HG02610 (cell line): ENCODE measurements at regions not wholly inside any gene's neighbourhood (a gene's known extent, or its start where the extent isn't known, plus 50 kb on each side); places are given as distances from the start of the nearest gene placed in this dataset.

Experiments
- ATAC-seq: cut with Tn5 transposase; IDR thresholded peaks from one replicate; pipeline ENCODE4 v1.9.1; 2021; ENCODE audit warnings: mild to moderate bottlenecking, moderate library complexity; ENCODE audit not compliant: unreplicated experiment

DNA sequence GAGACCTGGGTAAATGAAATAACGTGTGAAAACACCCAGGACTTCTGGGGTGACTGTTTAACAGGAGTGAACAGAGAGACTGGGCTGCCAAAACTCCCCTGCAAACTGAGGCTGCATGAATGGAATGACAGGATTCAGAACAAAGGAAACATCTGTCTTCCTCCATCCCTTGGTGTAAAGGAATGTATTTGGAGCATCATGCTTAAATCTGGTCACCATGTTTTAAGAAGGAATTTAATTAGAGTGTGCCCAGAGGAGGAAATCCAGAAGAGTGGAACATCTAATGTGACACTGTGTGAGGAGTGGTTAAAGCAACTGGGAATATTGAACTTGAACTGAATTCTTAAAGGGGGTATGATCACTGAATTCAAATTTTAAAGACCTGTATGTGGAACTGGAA lies 437.2 kb downstream of the LIG4 start:
- ATAC-seq, result no peak

DNA sequence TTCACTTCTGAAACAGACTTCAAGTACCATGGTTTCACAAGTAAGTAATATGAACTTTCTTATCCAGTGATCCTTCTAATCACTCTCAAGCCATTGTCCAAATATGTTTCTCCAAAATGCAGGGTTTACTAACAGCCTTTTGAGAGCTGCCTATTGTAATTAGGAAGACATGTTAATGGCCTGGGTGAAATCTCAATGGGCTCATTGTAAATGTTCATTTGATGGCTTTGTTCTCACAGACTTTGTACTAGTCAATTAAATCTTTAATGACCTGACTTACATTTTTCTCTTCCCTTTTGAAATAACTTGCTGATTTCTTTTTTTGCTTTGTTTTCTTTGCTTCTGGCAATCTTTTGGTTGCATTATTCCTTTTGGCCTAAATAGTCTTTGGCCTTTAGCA lies 444.8 kb downstream of the LIG4 start:
- ATAC-seq, result no peak

DNA sequence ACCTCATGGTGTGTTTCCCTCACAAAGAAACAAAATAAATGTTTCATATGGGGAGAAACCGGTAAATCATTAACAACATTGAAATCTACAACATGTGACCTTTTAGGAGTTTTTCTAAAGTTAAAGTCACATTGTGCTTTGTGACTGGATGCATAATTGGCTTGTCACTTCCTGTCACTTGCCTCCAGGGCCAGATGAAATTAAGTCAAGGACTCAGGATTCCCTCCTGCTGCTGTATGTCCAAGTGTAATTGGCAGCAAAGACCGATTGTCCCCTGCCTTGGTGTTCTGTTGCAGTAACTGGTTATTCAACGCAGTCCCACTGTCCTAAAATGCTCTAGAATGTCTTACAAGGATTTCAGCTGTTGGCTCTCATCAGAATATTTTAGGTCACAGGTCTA lies 448.2 kb downstream of the LIG4 start:
- no peak for ATAC-seq

DNA sequence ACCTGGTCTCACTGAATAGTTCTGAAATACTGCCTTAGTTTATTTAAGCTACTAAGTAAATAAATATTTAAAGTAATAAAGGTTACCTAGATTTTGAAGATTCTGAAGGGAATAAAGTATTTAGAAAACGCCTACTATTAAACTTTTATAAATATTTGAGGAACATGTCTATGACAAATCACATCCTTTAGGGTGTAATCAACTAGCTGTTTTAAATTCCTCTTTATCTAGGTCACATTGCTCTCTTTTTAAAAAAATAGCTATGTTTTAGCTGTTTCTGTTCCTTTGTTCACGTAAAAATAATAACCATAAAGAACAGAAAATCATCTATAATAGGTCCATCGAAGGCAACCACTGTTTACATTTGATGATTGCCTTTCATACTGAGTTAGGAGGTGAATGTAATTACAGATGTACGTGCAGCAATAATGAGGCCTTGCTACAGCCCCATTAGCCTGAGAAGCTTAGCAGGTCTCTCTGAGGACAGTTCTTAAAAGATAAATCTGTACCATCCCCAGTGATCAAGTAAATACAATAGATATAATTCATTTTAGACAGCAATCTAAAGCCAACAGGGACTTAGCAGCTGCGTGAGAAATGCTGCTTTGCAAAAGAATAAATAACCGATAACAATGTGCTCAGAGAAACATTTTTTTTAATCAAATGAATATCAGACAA lies 449.5 kb downstream of the LIG4 start:
- ATAC-seq, result no peak

DNA sequence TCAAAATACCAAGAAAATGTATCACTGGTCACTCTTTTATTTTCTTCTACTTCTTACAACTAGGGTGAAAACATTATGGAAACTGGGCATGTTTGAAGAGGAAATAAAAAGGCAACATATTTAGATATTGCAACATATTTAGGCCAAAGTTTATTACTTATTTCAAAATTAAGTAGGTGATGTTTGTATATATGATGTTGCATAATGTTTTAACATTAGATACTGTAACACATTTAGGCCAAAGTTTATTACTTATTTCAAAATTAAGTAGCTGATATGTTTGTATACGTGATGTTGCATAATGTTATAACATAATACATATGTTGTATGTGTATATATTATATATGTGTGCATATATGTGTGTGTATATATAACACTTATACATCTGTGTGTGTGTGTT lies 451.3 kb downstream of the LIG4 start:
- ATAC-seq, result no peak

DNA sequence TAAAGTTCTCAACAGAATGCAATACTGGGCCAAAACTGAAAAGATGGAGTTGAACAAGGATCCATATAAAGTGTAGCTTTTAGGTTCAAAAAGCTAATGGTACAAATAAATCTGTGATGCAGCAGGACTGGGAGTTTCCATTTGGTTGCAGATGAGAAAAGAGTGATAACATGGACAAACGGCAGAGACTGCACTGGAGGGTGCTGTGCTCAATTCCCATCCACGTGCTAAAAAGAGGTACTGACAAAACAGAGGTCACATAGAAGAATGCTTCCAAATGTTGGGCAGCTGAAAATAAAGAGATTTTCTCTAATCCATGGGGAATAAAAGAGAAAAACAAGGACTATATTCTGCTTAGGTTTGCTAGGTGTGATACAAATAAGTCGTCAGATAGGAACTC lies 461.6 kb downstream of the LIG4 start:
- no peak for ATAC-seq

DNA sequence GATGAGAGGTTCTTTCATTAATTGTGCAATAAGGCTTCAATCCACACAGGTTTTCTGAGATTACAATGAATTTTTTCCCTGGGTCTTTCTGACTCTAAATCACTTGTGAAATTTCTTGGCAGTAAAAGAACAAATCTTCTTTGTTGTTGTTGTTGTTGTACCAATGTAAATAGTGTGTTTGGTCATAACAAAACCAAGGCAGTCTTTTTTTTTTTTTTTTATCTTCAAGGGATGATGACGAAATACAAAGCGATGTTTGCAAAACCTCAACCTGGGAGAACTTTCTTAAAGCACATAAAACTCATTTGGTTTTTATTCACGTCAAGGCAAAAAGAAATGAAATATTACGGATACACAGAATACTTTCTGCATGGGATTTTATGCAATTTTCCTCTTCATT lies 462.0 kb downstream of the LIG4 start:
- ATAC-seq, result no peak

DNA sequence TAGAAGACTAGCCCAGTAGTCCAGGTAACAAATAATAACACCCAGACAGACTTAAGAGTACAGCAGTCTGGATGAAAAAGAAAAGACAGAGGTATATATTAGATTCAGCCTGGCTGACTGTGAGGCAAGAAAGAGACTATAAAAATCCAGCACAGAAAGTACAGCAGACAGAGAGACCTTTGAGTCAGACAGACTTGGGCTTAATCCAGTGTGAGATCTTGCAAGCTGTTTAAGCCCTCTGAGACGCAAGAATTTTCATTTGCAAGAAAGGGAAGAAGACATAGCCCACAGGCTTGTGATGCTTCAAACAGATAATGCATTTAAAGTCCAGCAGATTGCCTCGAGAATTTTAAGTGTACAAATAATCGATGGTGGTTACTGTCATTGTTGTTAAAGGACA lies 471.4 kb downstream of the LIG4 start:
- ATAC-seq, result no peak

DNA sequence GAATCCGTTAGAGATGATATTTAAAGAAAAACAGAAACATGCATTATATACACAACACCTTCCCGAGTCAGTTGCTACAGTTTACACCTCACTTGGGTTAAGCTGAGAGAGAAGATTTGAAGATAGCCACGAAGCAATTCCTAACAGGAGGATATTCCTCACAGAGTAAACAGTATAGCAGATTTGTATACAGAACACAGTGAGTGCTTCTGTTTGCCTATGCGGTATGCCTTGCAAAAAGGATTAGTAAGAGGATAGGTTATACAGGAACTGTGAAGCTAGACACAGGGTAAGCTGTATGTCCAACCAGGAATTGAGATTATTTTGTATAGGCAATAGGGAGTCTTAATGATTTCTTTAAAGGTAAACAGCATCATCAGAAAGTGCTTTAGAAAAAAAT lies 471.8 kb downstream of the LIG4 start:
- ATAC-seq, result no peak

DNA sequence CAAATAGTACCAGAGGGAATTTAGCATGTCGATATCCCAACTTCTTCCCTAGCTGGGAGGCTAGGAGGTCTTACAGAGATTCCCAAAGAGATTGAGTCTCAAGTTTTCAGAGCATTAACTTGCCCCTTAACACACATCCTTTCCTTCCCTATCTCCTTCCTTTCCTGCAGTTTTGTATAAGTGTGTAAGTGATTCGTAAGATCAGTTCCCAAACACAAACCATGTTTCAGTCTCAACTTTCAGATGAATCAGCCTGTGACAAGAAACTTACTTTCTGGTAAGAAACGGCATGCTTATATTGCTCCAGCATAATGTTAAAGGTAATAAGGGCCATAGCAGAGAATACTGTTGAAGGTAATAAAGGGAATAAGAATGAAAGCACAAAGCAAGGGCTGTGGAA lies 472.2 kb downstream of the LIG4 start:
- ATAC-seq, result no peak

DNA sequence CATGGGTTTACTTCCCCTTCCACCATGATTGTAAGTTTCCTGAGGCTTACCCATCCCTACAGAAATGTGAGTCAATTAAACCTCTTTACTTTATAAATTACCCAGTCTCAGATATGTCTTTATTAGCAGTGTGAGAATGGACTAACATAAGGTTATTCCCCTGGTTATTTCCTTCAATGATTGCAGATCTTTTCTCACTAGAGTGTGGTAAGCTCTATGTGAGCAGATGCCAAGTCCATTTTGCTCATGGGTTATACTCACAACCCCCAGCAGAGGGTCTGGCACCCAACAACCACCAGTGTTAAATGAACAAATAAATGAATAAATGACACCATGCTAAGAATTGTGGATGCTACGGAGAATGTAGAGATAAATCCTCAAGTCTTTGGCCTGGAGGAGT lies 472.8 kb downstream of the LIG4 start:
- peak; percentile 59 for ATAC-seq

DNA sequence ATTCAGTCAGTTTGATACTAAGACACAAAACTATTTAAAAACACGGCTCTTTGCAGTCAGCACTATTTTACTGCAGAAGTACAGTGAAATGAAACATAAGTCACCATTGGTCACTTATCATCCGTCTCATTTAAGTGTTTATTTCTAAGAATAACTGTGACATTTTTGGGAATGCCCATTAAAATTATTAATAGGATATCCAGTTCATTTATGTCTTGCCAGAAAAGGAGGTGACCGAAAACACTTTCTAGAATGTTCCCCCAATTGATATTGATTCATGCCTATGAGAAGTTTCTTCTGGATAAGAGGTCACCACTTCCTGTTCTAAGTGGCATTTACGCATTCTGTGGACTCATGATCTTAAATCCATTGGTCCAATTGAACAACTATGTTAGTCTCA lies 477.3 kb downstream of the LIG4 start:
- ATAC-seq, result no peak

DNA sequence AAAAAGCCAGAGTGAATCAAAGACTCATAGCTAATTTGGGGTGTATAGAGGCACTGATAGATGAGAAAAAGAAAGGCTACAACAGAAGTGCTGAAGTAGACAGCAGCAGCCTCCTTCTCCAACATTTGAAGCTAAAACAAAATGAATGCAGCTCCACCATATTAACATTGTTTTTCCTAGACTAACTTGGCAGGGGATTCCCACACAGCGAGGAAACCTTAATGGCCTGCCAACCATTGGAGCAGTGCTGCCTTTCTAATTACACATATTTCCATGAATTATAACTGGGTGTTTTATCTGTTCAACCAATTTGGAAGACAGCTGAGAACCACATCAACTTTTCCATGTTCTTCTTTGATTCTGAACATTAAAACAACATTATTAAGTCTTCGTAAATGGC lies 478.6 kb downstream of the LIG4 start:
- no peak for ATAC-seq

DNA sequence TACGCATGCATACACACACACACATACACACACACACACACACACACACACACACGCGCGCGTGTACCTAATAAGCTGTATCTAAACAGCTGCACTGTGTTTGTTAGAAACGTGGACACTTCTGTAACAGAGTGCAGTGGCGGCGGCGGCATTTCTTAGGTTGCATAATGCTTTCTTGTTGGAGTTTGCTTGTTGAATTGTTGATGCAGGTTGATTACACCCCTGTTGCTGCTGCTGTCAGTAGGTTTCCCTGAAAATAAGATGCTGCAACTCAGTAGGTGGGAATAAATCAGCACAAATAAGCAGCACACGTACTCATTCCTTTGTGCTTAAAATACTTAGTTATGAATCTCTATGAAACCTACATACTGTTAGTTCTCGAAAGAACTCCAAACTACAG lies 479.2 kb downstream of the LIG4 start:
- ATAC-seq, result no peak

DNA sequence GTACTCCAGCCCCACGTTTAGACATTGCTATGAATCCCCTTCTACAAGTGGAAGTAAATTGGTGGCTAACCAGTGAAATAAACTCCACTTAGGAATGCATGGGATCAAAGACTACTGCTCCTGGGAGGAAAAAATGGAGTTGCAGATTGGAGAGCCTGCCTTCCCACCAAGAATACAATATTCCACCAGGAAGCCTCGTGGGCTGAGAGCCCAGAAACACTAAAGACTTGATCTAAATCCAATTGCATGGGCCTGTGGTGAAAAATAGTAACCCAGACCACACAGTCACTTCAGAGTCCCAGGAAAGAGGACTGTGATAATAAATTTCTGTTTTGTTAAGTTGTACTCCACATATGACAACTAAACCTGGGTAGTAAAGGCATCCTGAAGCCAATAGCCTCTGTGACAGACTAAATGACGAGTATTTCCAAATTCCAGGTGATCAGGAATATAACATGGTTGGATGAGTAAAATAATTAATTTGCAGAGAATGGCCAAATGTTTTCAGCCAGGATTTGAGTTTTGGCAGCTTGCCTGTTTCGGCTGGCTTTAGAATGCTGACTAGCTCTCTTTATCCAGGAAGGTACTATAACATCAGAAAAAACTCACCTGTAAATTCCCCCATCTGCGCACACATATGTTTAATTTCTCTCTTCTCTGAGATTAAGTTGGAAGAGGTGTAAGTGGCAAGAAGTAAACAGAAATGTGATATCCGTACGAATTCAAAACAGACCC lies 480.3 kb downstream of the LIG4 start:
- ATAC-seq, result no peak

DNA sequence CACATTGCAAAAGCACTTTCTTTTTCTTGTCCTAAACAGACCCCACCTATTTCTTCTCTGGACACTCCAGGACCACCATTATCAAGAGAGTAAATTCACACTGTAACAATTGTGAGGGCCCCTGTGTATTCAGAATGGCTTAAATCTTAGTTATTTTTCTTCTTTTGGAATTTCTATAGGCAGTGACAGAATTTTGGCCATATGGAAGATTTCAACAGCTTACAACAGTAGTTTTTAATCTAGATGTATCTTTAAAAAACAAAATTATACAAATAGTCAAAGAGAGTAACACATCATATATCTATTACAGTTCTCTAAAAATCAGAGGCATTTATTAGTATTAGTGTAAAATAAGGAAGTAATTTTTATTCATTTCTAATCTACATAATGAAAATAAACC lies 482.1 kb downstream of the LIG4 start:
- ATAC-seq, result no peak

DNA sequence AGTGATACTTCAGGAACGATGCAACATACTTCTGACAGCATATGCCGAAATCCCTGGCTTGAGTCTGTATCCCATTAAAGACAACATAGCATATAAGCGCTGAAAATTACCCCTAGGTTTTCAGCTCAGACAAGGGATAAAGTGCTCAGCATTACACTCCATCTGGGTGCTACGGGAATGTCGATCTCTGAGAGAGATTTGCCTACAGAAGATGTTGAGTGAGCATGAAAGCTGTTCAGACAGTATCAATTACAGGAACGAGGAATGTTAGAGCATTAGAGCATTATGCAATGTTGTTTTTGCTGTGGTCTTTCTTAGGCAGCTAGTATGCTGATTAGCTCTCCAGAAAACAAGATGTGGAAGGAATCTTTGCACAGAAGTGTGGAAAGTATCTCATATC lies 484.5 kb downstream of the LIG4 start:
- ATAC-seq, result no peak

DNA sequence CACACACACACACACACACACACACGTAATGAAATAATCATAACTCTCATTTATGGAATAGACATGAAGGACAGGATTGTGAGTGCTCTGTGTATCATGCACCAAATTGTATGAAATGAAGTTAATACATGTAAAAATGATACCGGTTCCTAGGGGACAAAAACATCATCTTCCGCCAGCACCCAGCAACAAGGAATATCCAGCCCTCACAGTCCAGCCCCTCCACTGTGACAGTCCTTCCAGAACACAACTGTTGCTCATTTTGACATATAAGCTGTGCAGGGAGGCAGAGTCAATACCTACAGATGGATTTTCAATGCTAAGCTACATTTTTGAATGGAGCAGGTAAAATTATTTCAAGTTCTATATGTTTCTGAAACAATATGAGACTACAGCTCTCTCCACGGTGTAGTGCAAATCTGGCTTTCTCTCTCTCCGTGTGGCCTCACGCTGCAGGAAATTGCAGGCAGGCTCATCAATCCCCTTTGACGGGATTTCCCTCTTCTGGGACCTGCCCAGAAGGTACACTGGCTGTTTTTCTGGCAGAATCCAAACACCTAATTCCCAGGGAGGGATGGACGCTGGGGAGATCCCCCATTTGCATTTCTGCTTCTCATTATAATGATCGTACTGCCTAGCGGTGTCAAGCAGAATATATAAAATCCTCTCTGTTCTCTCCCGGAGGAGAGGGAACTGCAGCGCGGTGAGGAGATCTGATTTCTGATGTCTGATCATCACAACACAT lies 494.0 kb downstream of the LIG4 start:
- ATAC-seq, result no peak

DNA sequence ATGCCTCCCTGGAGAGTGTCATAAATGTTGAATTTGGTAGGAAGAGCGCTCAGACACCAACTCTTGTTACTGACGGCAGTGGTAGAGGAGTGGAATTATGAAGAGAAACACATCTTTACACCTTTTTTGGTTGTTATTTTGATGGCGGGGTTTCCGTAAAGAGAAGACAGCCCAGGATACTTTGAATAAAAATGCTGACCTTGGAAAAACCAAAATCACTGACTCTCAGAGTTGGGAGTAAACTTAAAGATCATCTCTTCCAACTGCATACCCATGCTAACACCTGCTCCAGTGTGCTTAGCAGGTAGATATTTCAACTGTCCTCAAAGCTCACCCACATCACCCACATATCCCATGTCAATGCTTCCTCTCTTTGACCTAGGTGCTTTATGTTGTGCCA lies 498.6 kb downstream of the LIG4 start:
- ATAC-seq, result no peak

DNA sequence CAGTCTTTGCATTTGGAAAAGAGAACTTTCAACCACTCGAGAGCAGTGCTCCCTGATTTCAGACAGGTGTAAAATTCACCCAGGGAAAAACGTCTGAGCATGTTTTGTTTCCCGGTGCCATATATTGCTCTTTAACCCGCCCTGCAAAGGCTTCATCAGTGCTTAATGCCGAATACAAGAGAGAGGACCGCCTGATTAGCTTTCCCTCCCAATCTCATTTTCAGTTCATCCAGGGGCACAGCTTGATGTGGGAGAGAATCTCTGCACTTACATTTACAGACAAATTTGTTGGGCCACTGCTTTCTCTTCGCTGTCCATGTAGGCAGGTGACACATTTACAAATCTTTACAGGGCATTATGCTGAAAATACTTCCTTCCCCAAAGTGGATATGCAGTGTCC lies 499.1 kb downstream of the LIG4 start:
- no peak for ATAC-seq

DNA sequence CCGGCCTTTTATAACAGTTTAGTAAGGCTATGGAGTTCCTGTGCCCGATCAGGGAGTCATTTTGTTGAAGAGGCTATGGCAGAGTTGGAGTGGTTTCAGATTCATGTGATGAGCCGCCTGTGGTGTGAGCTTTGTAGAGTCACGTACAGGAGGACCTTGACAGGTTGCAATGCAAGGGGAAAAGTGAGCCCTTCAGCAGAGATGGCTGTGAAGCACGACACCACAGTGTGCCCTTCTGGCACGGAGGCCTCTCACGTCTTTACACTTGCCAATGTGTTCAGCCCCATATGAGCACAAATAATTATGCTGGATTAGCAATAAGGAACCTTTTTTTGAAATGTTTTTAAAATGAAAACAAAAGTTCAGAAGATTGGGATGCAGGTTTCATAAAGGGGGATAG lies 499.8 kb downstream of the LIG4 start:
- ATAC-seq, result no peak

DNA sequence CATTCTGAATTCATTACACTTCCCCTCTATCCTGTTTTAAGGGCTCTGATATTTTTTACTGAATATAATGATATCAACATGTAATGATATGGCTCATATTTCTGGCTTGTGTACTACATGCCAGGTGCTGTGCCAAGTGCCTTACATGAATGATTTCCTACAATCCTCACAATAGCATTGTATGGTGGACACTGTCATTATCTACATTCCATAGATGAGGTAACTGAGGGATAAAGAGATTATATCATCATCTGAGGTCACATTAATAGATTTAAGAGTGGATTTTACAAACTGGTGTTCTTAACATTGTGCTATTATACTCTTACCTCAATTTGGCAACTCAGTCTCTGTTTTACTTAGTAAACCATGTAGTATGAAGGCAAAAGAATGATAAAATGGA lies 502.0 kb downstream of the LIG4 start:
- no peak for ATAC-seq
